Vagina (tissue), 2 donors: ENCODE measurements at regions not wholly inside any gene's neighbourhood (a gene's known extent, or its start where the extent isn't known, plus 50 kb on each side); places are given as distances from the start of the nearest gene placed in this dataset.

Source experiments
- CTCF ChIP-seq, 3 experiments: fragments of 450-650 bp in 2 of 3; fragments of 200-600 bp in 1 of 3; sonication (generic) in 1 of 3; IDR thresholded peaks; one replicate each; pipeline ENCODE4 v1.5.1; 2017 to 2019; ENCODE audit warnings: antibody characterized with exemption in 3 of 3, mild to moderate bottlenecking in 2 of 3, moderate library complexity in 2 of 3
- POLR2A ChIP-seq, 2 donors: fragments of 450-650 bp; IDR thresholded peaks; one replicate each; pipeline ENCODE4 v1.6.1; 2017; ENCODE audit warnings: antibody characterized with exemption in 2 of 2, mild to moderate bottlenecking in 2 of 2, moderate library complexity in 2 of 2
- POLR2AphosphoS5 ChIP-seq, 2 donors: sonication (generic); formaldehyde crosslinking; IDR thresholded peaks; one replicate each; pipeline ENCODE4 v1.9.0; 2017; ENCODE audit warnings: antibody characterized with exemption in 2 of 2, mild to moderate bottlenecking in 2 of 2, low read depth in 1 of 2; ENCODE audit not compliant: insufficient read depth in 1 of 2

DNA sequence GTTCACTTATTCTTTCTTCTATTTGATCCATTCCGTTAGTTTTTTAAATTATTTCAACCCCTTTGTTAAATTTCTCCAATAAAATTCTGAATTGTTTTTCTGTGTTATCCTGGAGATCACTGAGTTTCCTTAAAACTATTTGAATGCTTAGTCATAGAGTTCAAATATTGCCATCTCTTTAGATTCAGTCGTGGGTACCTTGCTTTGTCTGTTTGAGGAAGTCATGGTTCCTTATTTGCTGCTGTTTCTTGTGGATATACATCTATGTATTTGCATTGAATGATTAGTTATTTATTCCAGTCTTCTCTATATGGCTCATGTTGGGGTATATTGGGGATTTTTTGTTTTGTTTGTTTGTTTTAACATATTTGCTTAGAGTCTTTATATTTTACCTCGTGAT, 80.6 kb downstream of the HINT1 start:
- TF ChIP-seq POLR2A (IDR thresholded peaks at IDR 0.05) = no peak
- TF ChIP-seq CTCF (IDR thresholded peaks at IDR 0.05) = no peak
- no peak for TF ChIP-seq POLR2AphosphoS5 (IDR thresholded peaks at IDR 0.05; ENCODE audit: insufficient read depth in 1 of 2, low read depth in 1 of 2)
